LoVo (cell line): ENCODE measurements at regions not wholly inside any gene's neighbourhood (a gene's known extent, or its start where the extent isn't known, plus 50 kb on each side); places are given as distances from the start of the nearest gene placed in this dataset.
"Not testable (repeated sequence)": the region's sequence is repeated elsewhere in the genome, so short reads cannot be mapped to it uniquely, and the experiment has no call there.

Source experiments
- DNase-seq: peaks from one replicate; pipeline ENCODE4 v3.0.0-alpha.2; 2016; ENCODE audit warnings: low spot score

- DNase-seq = no peak
Measured at GRCh38 chr2:180540761-180541160, 439.6 kb upstream of the UBE2E3 start.

- DNase-seq = no peak
Measured at GRCh38 chr2:180539541-180539940, 440.9 kb upstream of the UBE2E3 start.

GRCh38 chr2:180535289-180535688 lies 445.1 kb upstream of the UBE2E3 start:
- no peak for DNase-seq

- not testable (repeated sequence) for DNase-seq
Measured at GRCh38 chr2:180531787-180532186, 448.6 kb upstream of the UBE2E3 start.

GRCh38 chr2:180524499-180524898 lies 455.9 kb upstream of the UBE2E3 start:
- no peak for DNase-seq

- no peak for DNase-seq
Measured at GRCh38 chr2:180523621-180524340, 456.6 kb upstream of the UBE2E3 start.

- DNase-seq = peak; percentile 22
Measured at GRCh38 chr2:180520921-180521581, 459.4 kb upstream of the UBE2E3 start.

GRCh38 chr2:180520206-180520605 lies 460.2 kb upstream of the UBE2E3 start:
- DNase-seq = no peak

GRCh38 chr2:180519276-180519675 lies 461.1 kb upstream of the UBE2E3 start:
- peak; percentile 39 for DNase-seq

GRCh38 chr2:180516232-180516631 lies 464.2 kb upstream of the UBE2E3 start:
- no peak for DNase-seq

GRCh38 chr2:180513389-180513788 lies 467.0 kb upstream of the UBE2E3 start:
- DNase-seq = no peak

GRCh38 chr2:180508458-180508857 lies 471.9 kb upstream of the UBE2E3 start:
- no peak for DNase-seq

GRCh38 chr2:180507028-180507427 lies 473.4 kb upstream of the UBE2E3 start:
- DNase-seq = no peak

- no peak for DNase-seq
Measured at GRCh38 chr2:180505203-180505602, 475.2 kb upstream of the UBE2E3 start.

GRCh38 chr2:180497621-180498152 lies 482.7 kb upstream of the UBE2E3 start:
- no peak for DNase-seq

GRCh38 chr2:180495606-180496005 lies 484.8 kb upstream of the UBE2E3 start:
- DNase-seq = no peak

- no peak for DNase-seq
Measured at GRCh38 chr2:180494286-180494685, 486.1 kb upstream of the UBE2E3 start.

GRCh38 chr2:180482696-180483095 lies 475.6 kb upstream of the CWC22 start:
- DNase-seq = no peak

GRCh38 chr2:180481998-180482397 lies 474.9 kb upstream of the CWC22 start:
- no peak for DNase-seq

- DNase-seq = no peak
Measured at GRCh38 chr2:180478883-180479282, 471.8 kb upstream of the CWC22 start.

- DNase-seq = no peak
Measured at GRCh38 chr2:180474716-180475115, 467.6 kb upstream of the CWC22 start.

GRCh38 chr2:180473456-180473855 lies 466.4 kb upstream of the CWC22 start:
- no peak for DNase-seq

GRCh38 chr2:180472133-180472532 lies 465.0 kb upstream of the CWC22 start:
- no peak for DNase-seq

GRCh38 chr2:180463608-180464007 lies 456.5 kb upstream of the CWC22 start:
- DNase-seq = no peak
